Mucosa of gallbladder (tissue), 1 donor: ENCODE measurements at regions not wholly inside any gene's neighbourhood (a gene's known extent, or its start where the extent isn't known, plus 50 kb on each side); places are given as distances from the start of the nearest gene placed in this dataset.

Experiments
- DNase-seq: peaks from one replicate; pipeline ENCODE4 v3.0.0-alpha.2; 2020; ENCODE audit warnings: low spot score
- donor health status: DM: no; HTN: no; CAD: no.

DNA sequence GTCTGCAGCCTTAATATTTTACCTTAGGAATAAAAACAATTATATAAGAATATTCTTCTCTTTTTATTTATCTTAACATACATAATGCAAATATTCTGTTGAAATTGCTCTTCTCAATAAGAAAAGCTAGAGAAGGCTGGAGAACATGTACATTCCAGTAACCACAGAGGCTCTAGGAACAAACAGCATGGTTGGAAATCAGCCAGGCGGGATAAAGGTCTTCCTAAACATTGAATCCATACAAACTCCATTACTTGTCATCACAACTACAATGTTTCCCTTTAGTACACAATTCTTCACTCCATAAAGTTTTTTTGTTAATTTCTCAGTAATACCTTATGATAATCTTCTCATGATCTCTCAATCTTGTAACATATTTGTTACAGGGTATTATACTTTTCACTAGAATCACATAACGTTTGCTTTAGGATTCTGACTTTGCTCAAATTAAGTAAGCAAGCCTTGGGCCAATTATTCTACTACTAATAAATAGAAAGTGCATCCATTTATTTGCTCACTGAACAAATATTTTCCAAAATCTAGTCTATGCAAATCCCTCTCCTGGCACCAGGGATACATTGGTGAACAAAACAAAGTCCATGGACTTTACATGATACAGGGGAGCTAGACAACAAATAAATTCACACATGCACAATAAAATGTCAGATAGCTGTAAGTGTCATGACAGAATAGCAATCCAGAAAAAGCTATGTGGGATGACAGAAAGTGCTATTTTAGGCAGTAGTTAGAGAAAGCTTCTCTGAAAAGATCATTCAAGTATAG, 237.5 kb upstream of the TMTC1 start:
- no peak for DNase-seq

DNA sequence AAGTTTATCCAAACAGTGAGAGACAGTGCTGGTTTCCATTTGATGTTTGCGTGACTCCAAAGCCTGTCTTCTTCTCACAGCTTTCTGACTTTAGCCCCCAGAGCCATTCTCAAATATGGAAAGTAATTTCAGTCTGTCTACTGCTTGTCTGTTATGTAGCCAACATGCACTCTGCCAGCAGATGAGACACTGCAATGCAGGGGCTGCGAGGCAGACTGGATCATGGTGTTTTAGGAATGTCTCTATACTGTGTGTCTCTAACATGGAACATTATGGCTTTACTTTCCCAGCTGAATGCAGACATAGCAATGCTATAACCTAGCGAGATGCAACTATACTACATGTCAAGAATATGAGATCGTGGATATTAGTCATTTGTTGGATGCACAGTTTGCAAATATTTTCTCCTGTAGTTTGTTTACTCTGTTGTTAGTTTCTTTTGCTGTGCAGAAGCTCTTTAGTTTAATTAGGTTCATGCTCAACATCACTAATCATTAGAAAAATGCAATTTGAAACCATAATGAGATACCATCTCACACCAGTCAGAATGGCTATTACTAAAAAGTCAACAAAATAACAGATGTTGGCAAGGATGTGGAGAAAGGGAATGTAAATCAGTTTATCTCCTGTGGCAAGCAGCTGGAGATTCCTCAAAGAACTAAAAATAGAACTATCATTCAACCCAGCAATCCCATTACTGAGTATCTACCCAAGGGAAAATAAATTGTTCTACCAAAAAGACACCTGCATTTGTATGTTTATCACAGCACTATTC, 235.8 kb upstream of the TMTC1 start:
- no peak for DNase-seq

DNA sequence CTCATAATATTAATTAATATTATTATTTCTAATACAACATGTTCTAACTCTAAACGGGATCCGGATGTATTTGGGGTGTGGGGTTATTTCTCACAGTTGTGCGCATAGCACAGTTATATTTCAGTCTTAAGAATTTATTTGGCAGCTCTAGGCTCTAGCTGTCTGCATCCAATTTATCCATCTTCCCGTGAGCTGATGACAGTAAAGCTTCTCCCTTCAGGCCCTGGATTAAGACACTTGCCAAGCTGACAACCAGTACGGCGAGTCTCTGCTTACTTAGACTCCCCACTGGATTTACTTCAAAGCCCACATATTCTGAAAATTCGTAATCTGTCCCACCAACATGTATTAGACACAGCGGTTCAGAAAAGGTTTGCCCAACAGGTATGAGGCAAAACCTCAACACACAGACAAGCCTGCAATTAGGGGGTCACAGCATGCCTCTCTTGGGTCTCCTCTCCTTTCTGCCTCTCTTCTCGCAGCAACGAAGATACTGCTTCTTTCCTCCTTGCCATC, 232.9 kb upstream of the TMTC1 start:
- DNase-seq: no peak

DNA sequence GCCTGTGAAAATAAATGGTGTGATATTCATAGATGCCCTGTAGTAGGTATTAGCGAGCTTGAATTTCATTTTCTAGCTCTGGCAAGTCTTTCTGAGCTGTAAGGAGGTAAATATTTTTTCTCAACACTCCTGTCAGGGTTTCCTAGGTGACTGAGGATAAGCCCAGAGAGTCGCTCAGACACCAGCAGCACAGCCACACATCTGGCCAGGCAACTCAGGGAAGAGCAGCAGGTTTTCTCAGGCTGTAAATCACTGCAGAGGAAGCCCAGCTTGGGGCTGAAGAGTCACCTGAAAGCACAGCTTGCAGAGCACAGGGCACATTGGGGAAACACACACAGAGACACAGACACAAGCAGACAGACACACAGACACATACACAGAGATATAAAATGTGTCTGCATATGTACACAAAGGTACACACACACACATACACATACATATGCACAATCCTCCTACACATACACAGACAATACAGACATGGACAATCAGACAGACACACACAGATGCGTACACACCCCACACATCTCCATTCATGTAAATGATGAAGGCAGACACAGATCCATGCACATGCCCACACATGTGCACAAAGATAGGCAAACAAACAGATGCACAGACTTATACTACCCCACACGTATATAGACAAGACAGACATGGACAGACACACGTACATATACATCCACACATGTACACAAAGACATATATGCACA, 232.0 kb upstream of the TMTC1 start:
- DNase-seq: no peak

DNA sequence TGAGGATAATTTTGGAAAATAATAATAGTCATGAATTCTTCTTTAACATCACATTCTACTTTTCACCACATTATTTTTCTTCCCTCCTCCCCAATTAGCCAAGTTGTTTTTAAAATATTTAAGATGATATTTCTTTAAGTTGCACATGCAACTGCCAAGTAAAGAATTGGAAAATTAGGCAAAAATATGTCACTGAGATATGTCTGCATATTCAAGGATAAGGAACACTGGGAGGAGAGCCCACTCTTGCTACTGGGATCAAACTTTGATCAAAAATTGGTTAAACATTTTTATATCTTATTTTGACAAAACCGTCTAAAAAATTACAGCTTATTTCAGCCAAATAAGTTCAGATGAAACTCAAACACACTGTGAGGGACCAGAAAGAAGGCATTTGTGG, 231.2 kb upstream of the TMTC1 start:
- no peak for DNase-seq

DNA sequence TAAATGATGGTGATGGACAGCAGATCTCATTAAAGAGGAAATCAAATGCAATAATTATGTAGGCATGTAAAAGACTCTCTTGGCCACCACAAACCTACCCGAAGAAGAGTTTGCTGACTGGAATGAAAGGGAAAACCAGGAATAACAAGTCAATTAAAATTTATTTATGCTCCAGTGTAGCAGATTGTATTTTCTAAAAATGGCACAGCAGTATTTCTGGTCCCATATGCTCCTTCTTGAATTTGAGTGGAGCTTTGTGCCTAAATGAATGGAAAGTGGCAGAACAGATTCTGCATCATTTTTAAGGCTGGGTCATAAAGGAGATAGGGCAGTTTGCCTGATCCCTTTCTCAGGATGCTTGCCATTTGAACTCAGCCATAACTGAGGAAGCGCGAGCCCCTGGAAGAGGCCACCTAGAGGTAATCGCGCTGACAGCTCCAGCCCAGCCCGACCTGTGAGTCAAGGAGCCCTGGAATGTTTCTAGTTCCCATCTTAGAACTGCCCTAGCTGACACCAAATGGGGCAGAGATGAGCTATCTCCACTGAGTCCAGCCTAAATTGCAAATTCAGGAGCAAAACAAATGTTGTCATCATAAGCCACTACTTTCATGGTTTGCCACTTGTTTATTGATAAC, 229.2 kb upstream of the TMTC1 start:
- no peak for DNase-seq

DNA sequence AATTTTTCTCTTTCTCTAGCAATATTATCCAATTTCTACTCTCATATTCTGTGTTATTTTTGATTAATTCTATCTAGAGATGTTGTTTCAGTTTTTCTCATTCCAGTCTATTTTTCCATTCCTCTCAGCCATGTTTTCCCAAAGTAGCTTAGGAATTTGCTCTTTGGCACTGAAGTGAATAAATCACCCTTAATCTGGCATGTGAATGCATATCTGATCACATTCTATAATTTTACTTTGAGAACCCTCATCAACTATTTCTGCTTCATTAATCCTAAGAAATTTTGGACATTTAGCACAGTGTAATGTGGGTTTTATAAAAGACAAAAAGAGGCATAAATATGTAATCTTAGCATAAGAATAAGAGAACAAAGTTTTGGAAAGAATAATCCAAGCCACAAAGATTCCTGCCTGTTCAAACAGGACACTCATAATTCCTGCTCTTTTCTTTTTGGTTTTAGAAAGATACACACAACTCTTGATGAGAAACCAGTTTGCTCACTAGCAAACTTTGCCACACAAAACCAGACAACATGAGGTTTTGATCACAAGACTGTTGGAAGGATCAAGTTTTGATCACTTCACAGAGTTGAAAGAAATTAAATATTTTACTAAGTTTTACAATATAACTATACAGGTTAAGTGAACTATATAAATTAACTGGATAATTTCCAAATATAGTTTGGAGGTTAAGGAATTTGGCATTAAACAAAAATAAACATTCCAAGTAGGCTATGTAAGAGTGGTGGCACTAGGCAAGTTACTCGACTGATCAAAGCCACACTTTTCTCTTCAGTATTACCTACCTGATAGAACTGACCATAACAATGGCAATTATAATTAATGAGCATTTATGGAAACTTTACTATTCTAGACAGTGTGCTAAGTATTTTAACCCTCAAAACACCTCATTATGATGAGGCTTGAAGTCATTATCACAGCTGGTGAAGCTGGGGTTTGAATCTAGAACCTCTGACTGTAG, 226.6 kb upstream of the TMTC1 start:
- no peak for DNase-seq

DNA sequence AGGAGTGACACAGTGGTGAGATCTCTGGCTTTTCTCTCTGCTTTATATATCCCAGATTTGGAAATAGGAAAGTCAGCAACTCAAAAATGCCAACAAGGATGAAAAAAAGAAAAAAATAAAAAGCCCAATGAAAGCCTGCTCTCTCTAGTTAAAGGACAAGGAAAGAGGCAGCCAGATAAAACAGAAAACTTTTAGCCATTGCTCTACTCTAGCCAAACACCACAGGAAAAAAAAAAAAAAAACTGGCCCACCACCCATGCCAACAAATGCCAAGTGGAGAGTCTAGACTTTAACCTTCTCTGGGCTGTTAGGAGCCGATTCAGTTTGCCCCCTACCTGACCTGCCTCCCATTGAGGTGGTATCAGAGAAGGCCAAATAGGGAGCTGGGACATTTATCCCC, 222.3 kb upstream of the TMTC1 start:
- DNase-seq: no peak

DNA sequence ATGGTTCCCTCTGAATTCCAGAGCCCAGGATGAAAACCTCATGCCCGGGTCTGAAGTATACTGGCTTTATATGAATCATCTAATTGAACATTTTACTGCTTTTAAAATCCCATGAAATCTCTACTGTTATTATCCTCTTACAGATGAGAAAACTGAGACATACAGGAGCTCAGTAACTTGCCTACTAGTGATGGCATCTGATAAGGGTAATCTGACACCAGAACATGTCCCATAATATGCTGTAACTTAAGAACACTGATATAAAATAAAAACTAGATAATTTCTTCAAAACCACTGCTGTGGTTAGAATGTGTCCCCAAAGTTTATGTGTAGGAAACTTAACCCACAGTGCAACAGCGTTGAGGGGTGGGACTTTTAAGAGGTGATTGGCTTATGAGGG, 219.6 kb upstream of the TMTC1 start:
- DNase-seq: no peak

DNA sequence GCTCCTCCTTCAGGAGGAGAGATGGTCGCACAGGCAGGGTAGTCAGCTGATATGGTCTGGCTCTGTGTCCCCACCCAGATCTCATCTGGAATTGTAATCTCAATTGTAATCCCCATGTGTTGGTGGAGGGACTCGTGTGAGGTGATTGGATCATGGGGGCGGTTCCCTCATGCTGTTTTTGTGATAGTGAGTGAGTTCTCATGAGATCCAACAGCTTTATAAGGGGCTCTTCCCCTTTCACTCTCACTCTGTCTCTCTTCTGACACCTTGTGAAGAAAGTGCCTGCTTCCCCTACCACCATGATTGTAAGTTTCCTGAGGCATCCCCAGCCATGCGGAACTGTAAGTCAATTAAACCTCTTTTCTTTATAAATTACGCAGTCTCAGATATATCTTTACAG, 218.9 kb upstream of the TMTC1 start:
- DNase-seq: no peak

DNA sequence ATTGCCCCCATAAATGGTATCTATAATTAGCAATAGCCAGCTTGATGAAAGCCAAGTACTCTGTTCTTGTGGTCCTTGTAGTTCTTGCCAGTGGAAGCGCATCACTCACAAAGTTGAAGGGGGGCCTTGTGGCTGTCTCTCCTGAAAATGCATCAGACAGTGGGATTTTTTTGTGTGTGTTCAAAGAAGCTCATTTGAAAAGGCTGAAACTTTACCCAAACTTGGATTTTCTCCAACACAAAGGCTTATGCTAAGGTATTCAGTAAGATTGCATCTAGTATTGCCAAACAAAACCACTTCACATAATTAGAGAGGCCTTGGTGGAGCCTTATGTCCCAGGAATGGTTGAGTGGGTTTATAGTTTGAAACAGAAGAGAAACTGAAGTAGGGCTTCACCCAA, 216.7 kb upstream of the TMTC1 start:
- DNase-seq: no peak

DNA sequence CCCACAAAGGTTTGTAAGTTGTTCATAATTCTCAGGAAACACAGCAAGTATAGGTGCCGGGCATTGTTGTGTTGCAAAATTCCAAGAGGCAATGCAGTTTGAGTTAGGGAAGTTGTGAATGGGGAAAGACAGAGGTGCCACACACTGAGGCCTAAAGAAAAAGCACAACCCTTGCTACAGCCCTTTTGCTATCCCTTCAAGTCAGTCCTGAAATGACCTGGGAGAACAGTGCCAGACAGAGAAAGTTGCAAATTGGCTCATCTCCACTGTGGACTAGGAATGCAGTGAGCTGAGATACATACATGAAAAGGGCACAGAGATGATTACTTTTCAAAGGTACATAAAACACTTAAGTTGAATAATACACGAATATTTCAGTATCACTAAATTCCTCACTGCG, 213.3 kb upstream of the TMTC1 start:
- no peak for DNase-seq

DNA sequence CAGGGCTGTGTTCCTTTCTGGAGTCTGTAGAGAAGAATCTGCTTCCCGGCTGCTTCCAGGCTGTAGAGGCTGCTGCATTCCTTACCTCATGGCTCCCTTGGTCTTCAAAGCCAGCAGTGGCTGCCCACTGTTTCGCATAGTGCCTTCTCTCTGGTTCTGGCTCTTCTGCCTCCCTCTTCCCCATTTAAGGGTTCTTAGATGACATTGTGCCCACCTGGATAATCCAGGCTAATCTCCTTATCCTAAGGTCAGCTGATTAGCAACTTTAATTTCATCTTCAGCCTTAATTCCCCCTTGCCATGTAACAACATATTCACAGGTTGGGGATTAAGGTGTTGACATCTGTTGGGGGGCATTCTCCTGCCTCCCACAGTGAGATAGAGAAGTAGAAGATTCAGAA, 208.6 kb upstream of the TMTC1 start:
- no peak for DNase-seq

DNA sequence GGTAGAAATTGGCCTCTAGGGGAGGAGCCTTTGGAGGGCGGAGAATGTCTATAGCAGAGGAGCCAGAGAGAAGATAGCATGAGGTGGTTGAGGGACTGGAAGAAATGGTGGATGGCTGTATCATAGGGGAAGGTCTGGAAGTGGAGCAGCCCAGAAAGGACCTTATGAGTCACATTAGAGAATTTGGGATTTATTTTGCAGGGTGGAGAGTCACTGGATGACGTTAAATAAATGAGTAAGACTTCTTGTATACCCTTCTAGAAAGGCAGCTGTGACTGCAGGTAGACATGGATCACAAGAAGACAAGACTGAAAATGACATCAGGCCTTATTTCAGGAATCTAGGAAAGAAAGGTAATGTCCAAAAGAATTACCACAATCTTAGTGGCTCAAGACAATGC, 208.2 kb upstream of the TMTC1 start:
- no peak for DNase-seq

DNA sequence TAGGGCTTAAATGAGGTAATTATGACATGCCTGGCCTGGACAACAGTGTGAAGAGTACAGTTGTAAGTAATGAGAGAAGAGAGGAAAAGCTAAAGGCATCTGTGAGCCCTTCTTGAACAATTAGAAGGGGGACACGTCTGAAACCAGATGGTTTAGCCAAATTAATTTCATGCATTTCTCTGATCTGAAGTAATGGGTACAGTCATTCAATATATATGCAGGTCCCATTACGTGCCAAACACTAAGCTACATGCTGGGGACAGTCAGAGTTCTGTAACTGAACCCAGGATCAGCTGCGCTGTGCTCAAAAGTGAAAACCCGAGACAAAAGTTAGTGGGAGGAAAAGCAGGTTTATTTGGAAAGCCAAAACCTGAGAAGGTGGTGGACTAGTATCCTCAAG, 207.2 kb upstream of the TMTC1 start:
- no peak for DNase-seq

DNA sequence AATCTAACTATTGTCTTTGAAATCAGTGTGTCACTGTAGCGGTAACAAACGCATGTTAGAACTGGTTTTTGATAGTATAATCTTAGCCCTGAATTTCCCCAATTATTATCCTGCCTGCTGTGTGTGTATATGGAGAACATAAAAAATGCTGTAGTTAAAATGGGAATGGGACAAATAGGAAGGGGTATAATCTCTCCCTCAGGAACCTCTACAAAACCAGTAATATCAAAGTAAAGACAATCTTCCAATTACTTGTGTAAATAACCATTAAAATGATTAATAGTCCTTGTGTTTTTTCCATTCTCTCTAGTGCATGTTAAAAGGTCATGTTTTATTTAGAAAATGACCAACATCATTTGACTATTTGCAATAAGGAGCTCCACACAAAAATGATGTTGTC, 200.1 kb upstream of the TMTC1 start:
- DNase-seq: no peak

DNA sequence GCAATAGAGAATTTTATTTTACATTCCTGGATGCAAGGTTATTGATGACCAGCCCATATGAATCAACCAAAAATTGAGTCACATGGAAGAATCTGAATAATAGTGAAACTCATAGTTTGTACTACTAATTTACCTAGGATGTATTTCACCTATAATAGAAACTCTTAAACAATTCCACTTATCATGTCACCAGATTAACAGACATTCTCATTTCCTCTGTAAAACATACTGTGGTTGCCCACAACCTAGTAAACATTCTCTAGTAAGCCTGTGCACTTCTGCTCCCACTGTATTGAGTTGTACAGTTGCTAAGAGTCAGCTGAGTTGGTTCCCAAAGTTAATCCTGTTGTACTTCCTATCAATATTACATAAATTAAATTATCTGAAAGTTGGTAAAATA, 196.6 kb upstream of the TMTC1 start:
- DNase-seq: no peak

DNA sequence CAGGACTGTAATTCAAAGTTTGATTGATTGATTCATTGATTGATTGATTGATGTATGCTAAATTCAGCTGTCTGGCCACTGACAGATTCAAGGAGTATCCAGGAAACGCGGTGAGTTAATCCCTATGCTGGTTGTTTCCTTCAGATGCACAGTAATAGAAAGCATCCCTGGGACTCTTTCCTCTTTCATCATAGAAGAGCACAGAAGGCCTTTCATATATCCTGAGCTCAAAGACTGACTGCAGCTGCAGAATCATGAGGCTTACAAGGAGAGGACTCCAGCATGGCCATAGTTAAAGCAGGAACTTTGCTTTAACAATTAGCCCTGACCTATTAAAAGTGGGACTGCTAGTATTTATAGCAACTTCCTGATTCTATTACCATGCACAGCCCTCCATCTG, 187.7 kb upstream of the TMTC1 start:
- no peak for DNase-seq

DNA sequence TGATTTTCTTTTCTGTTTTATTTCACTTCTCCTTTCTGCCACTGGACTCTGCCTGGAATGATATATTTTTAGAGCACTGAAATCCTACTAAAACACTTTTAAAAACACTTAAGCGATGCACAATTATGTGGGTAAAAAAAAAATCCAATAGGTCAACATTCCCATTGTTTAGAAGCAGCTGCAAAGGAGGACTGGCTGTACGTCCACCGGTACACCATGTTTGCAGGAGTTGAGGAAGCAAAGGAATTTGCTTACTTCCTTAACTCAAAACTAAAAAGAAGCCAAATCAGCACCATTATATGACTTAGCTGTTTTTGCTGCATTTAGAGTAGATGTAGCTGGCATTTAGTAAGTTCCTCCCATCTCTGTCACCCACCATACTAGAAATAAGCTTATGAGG, 186.8 kb upstream of the TMTC1 start:
- DNase-seq: no peak

DNA sequence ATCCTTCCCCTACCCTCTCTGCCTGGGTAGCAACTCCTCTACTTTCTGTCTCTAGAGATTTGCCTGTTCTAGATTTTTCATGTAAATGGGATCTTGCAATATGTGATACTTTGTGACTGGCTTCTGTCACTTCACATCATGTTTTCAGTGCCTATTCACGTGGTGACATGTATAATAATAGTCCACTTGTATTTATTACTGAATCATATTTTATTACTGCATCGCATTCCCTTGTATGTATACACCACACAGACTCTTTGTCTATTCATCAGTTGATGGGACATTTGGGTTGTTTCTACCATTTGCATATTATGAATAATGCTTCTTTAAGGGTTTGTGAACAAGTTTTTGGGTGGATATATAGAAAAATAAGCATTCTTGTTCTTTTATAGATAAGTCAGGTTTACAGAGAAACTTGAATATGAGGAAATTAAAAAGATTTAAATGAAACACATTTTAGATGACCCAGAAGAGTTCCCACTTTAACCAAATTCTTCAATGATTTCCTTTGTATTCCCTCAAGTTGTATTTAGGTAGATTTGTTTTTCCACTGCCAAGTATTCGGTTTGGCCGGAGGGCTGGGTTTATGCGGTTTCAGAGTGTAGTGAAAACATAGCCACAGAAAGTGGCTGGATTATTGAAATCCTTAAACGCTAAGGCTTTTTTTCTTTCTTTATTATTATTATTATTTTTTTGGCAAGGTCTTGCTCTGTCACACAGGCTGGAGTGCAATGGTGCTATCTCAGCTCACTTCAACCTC, 178.7 kb upstream of the TMTC1 start:
- no peak for DNase-seq
